ENCODE measurements at regions not wholly inside any gene's neighbourhood (a gene's known extent, or its start where the extent isn't known, plus 50 kb on each side); places are given as distances from the start of the nearest gene placed in this dataset.
A peak's percentile ranks its signal among the peaks of the same experiment; 100 is the strongest.

GRCh38 chr2:45259547-45260160 lies 250.4 kb upstream of the SIX2 start:
- H3K27ac ChIP-seq (ENCODE audit: low read length): no peak overlapping the region
- peak in 1 of 3 donors; percentile 68 for DNase-seq
- H3K9me3 ChIP-seq (ENCODE audit: control insufficient read depth, low read length): no peaks in the 10 kb centered on the region
- H3K4me3 ChIP-seq (ENCODE audit: low read length): no peak overlapping the region
- no peaks in the 10 kb centered on the region for H3K27me3 ChIP-seq (ENCODE audit: control insufficient read depth, insufficient read depth)
- intact Hi-C loops (cut with DNase I): no loop called here
- H3K4me1 ChIP-seq (ENCODE audit: control insufficient read depth, insufficient read depth, low read length): no peaks in the 10 kb centered on the region
- 47% methylated on average over 8 of the region's 8 CpGs for WGBS
- ATAC-seq: peak in 1 of 2 donors; percentile 37

GRCh38 chr2:45259138-45259537 lies 249.9 kb upstream of the SIX2 start:
- intact Hi-C loops (cut with DNase I): no loop called here
- DNase-seq: no peak
- ATAC-seq: peak in 1 of 2 donors; percentile 17
- 34% methylated on average over 8 of the region's 8 CpGs for WGBS
- Histone ChIP-seq H3K4me1 (ENCODE audit: control insufficient read depth, insufficient read depth, low read length) (no peaks in the 10 kb centered on the region), H3K4me3 (ENCODE audit: low read length) (no peak overlapping the region), H3K9me3 (ENCODE audit: control insufficient read depth, low read length) (no peaks in the 10 kb centered on the region), H3K27me3 (ENCODE audit: control insufficient read depth, insufficient read depth) (no peaks in the 10 kb centered on the region), H3K27ac (ENCODE audit: low read length) (no peak overlapping the region)

GRCh38 chr2:45258311-45258710 lies 249.1 kb upstream of the SIX2 start:
- 42% methylated on average over 7 of the region's 7 CpGs for WGBS
- no peak overlapping the region for H3K4me3 ChIP-seq (ENCODE audit: low read length)
- H3K9me3 ChIP-seq (ENCODE audit: control insufficient read depth, low read length): no peaks in the 10 kb centered on the region
- DNase-seq (no peak), ATAC-seq (no peak)
- no peaks in the 10 kb centered on the region for H3K27me3 ChIP-seq (ENCODE audit: control insufficient read depth, insufficient read depth)
- no peaks in the 10 kb centered on the region for H3K4me1 ChIP-seq (ENCODE audit: control insufficient read depth, insufficient read depth, low read length)
- intact Hi-C loops (cut with DNase I): no loop called here
- H3K27ac ChIP-seq (ENCODE audit: low read length): no peak overlapping the region

DNA sequence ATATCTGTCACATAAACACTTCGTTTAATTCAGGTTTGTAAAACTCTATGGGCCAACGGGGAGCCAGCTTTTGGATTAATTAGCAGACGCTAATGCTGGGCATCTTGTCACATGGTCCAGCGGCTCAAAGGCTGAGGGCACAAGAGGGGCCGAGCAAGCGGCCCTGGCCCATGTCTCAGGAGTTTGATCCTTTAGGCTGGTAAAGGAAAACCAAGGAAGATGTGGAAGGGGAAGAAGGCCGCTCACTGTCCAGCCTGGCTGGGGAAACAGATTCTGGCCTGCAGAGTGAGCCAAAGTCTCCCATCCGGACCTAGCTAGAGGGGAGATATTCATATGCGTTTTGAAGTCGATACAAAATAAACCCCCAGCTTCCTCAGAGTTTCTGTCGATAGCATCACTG lies 248.6 kb upstream of the SIX2 start:
- no peaks in the 10 kb centered on the region for H3K9me3 ChIP-seq (ENCODE audit: control insufficient read depth, low read length)
- H3K4me3 ChIP-seq (ENCODE audit: low read length): no peak overlapping the region
- intact Hi-C loops (cut with DNase I): no loop called here
- no peak overlapping the region for H3K27ac ChIP-seq (ENCODE audit: low read length)
- H3K4me1 ChIP-seq (ENCODE audit: control insufficient read depth, insufficient read depth, low read length): no peaks in the 10 kb centered on the region
- ATAC-seq (no peak), DNase-seq (no peak)
- H3K27me3 ChIP-seq (ENCODE audit: control insufficient read depth, insufficient read depth): no peaks in the 10 kb centered on the region
- WGBS: 67% methylated on average over 11 of the region's 11 CpGs

GRCh38 chr2:45256867-45257641 lies 247.8 kb upstream of the SIX2 start:
- Histone ChIP-seq H3K9me3 (ENCODE audit: control insufficient read depth, low read length) (no peaks in the 10 kb centered on the region), H3K27me3 (ENCODE audit: control insufficient read depth, insufficient read depth) (no peaks in the 10 kb centered on the region), H3K4me1 (ENCODE audit: control insufficient read depth, insufficient read depth, low read length) (no peaks in the 10 kb centered on the region), H3K27ac (ENCODE audit: low read length) (no peak overlapping the region), H3K4me3 (ENCODE audit: low read length) (no peak overlapping the region)
- DNase-seq: peak in 1 of 3 donors; percentile 34
- intact Hi-C loops (cut with DNase I): no loop called here
- ATAC-seq: no peak
- WGBS: 73% methylated on average over 16 of the region's 16 CpGs

DNA sequence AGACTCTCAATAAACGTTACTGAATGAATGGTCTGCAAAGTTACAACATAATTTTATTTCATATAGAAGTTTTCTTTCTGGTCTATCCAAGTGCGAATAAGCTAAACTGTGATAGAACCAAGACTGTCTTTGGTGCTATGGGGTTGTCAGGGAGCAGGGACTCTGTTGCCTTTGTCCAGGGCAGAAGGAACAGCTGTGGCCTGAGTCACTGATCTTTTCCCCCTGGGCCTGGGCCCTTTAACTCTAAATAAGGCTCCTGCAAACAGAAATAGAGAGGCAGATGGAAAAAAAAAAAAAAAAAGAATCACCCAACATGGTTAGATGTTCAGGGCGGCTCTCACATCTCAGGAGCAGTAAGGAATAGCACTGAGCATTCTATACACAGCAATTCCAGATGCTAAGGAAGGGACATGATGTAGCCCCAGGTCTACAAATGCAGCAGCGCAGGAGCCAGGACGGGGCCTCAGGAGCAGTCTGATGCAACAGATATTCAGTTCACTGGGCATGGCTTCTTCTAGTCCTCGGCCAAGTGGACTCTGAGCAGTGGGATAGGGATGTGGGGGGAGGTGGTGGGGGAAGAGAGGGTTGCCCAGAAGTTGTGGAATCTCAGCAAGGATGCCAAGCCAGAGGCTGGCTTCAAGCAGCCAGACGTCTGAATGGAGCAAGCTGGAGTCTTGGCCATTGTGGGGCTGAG lies 247.1 kb upstream of the SIX2 start:
- no peaks in the 10 kb centered on the region for H3K27me3 ChIP-seq (ENCODE audit: control insufficient read depth, insufficient read depth)
- DNase-seq: peak; percentile 59 to 68 (median 60)
- 73% methylated on average over 7 of the region's 7 CpGs for WGBS
- no peak overlapping the region for H3K27ac ChIP-seq (ENCODE audit: low read length)
- ATAC-seq: peak; percentile 60 to 74
- intact Hi-C loops (cut with DNase I): no loop called here
- no peaks in the 10 kb centered on the region for H3K9me3 ChIP-seq (ENCODE audit: control insufficient read depth, low read length)
- H3K4me1 ChIP-seq (ENCODE audit: control insufficient read depth, insufficient read depth, low read length): no peaks in the 10 kb centered on the region
- H3K4me3 ChIP-seq (ENCODE audit: low read length): no peak overlapping the region

DNA sequence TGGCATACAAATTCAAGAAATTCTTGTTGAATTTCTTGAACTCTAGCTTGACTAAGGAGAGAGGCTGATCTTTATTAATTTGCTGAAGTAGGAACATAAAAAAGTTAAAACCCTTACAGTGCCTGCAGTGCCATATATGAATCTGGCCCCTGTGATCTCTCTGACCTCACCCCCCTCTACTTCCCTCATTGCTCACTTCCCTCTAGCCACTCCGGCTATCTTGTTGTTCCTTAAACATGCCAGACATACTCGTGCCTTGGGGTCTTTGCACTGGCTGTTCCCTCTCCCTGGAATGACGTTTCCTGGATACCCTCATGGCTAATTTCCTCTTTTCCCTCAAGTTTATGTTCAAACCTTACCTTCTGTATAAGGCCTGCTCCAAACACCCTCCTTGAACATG lies 246.3 kb upstream of the SIX2 start:
- Histone ChIP-seq H3K9me3 (ENCODE audit: control insufficient read depth, low read length) (no peaks in the 10 kb centered on the region), H3K27ac (ENCODE audit: low read length) (no peak overlapping the region)
- whole genome bisulfite sequencing: 69% methylated on average over 3 of the region's 3 CpGs

DNA sequence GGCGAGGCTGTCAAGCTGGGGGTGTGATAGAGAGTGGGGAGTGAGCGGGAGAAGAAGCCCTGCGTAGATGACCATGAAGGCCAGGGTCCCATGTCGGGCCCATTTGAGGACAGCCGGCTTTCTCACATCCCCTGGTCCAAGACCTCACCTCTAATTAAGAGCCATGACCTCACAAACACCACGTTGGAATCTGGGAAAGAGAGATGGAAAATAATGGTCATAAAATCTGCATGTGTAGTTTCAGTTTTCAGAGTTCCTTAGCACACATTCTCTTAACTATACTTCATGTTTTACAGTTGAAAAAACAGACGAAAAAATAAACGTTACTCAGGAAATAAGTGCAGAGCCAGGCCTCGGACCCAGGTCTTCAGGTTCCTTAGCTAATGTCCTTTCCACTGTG lies 244.8 kb upstream of the SIX2 start:
- no peak overlapping the region for H3K27ac ChIP-seq (ENCODE audit: low read length)
- H3K9me3 ChIP-seq (ENCODE audit: control insufficient read depth, low read length): no peaks in the 10 kb centered on the region
- H3K4me3 ChIP-seq (ENCODE audit: low read length): no peak overlapping the region
- H3K27me3 ChIP-seq (ENCODE audit: control insufficient read depth, insufficient read depth): no peaks in the 10 kb centered on the region
- H3K4me1 ChIP-seq (ENCODE audit: control insufficient read depth, insufficient read depth, low read length): no peaks in the 10 kb centered on the region
- intact Hi-C loops (cut with DNase I): no loop called here
- ATAC-seq (no peak), DNase-seq (no peak)
- WGBS: 82% methylated on average over 9 of the region's 9 CpGs

More for the DNA sequence above, 246.3 kb upstream of the SIX2 start:
- no peaks in the 10 kb centered on the region for H3K27me3 ChIP-seq (ENCODE audit: control insufficient read depth, insufficient read depth)
- H3K4me1 ChIP-seq (ENCODE audit: control insufficient read depth, insufficient read depth, low read length): no peaks in the 10 kb centered on the region
- DNase-seq (no peak), ATAC-seq (no peak)
- no peak overlapping the region for H3K4me3 ChIP-seq (ENCODE audit: low read length)
- intact Hi-C loops (cut with DNase I): no loop called here

GRCh38 chr2:45253151-45253550 lies 243.9 kb upstream of the SIX2 start:
- Histone ChIP-seq H3K4me1 (ENCODE audit: control insufficient read depth, insufficient read depth, low read length) (no peaks in the 10 kb centered on the region), H3K9me3 (ENCODE audit: control insufficient read depth, low read length) (no peaks in the 10 kb centered on the region), H3K27ac (ENCODE audit: low read length) (no peak overlapping the region), H3K4me3 (ENCODE audit: low read length) (no peak overlapping the region), H3K27me3 (ENCODE audit: control insufficient read depth, insufficient read depth) (no peaks in the 10 kb centered on the region)
- ATAC-seq (no peak), DNase-seq (no peak)
- 86% methylated on average over 3 of the region's 3 CpGs for WGBS
- intact Hi-C loops (cut with DNase I): no loop called here

DNA sequence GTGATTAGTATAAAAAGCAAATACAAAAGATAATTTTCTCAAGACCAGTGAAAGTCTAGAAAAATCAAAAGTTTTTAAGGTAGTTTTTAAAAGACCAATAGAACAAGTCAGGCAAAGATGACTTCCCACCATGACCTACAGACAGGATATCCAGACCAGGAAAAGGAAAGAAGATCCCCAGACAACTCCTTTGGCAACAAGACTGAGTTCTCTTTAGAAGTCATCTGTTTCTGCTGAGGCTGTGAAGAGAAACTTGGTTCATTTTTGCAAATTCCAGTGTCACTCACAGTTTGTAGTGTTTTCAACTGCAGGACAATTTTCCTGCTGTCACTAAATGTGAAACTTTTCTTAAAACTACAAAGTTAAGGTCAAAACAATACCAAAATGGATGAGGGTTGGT lies 240.9 kb upstream of the SIX2 start:
- no peak for DNase-seq
- intact Hi-C loops (cut with DNase I): no loop called here

DNA sequence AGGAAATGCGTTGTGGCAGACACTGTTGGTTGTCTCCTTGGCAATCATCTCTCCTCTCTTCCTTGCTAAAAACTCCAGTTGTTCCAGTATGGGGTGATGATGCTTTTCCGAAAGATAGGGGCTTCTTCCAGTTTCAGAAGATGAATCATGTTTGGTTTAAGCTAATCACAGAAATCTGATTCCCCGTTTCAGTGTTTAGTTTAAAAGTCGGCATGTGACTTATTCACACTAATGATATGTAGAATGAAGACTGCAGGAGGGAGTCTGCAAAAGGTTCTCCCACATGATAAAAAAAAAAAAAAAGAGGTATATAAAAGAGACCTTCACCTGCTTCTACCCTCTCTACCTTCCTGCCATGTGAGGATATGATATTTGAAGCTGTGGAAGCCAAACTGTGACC lies 239.0 kb upstream of the SIX2 start:
- 67% methylated on average over 4 of the region's 4 CpGs for WGBS

More for the DNA sequence above, 240.9 kb upstream of the SIX2 start:
- no peak for ATAC-seq
- Histone ChIP-seq H3K9me3 (ENCODE audit: control insufficient read depth, low read length) (no peaks in the 10 kb centered on the region), H3K27me3 (ENCODE audit: control insufficient read depth, insufficient read depth) (no peaks in the 10 kb centered on the region), H3K27ac (ENCODE audit: low read length) (no peak overlapping the region), H3K4me1 (ENCODE audit: control insufficient read depth, insufficient read depth, low read length) (no peaks in the 10 kb centered on the region), H3K4me3 (ENCODE audit: low read length) (no peak overlapping the region)

More for the DNA sequence above, 239.0 kb upstream of the SIX2 start:
- intact Hi-C loops (cut with DNase I): no loop called here
- Histone ChIP-seq H3K4me3 (ENCODE audit: low read length) (no peak overlapping the region), H3K4me1 (ENCODE audit: control insufficient read depth, insufficient read depth, low read length) (no peaks in the 10 kb centered on the region), H3K27ac (ENCODE audit: low read length) (no peak overlapping the region), H3K9me3 (ENCODE audit: control insufficient read depth, low read length) (no peaks in the 10 kb centered on the region), H3K27me3 (ENCODE audit: control insufficient read depth, insufficient read depth) (no peaks in the 10 kb centered on the region)
- ATAC-seq: no peak
- no peak for DNase-seq
